Thymus (tissue), 11 donors: ENCODE measurements at regions not wholly inside any gene's neighbourhood (a gene's known extent, or its start where the extent isn't known, plus 50 kb on each side); places are given as distances from the start of the nearest gene placed in this dataset.

Experiments
- DNase-seq, 9 donors: peaks; one replicate each; pipeline ENCODE4 v3.0.0-alpha.2; 2013; ENCODE audit warnings: low spot score in 9 of 9, low read depth in 6 of 9, missing footprints in 1 of 9
- H3K27ac ChIP-seq, 2 donors: one replicate each; pipeline ENCODE4 v1.5.1; 2013; ENCODE audit warnings: control low read depth in 1 of 2, low read depth in 1 of 2, low read length in 1 of 2, mild to moderate bottlenecking in 1 of 2, moderate library complexity in 1 of 2
- H3K27me3 ChIP-seq, 2 donors: one replicate each; pipeline ENCODE4 v1.5.1; 2013; ENCODE audit warnings: low read length in 1 of 2; ENCODE audit not compliant: control insufficient read depth in 2 of 2, insufficient read depth in 1 of 2
- H3K36me3 ChIP-seq, 2 donors: one replicate each; pipeline ENCODE4 v1.5.1; 2013; ENCODE audit warnings: low read length in 1 of 2, mild to moderate bottlenecking in 1 of 2, moderate library complexity in 1 of 2; ENCODE audit not compliant: control insufficient read depth in 2 of 2, insufficient read depth in 2 of 2
- H3K4me1 ChIP-seq, 2 donors: one replicate each; pipeline ENCODE4 v1.5.1; 2013; ENCODE audit warnings: low read length in 2 of 2; ENCODE audit not compliant: control insufficient read depth in 2 of 2, insufficient read depth in 2 of 2
- H3K4me3 ChIP-seq, 2 donors: one replicate each; pipeline ENCODE4 v1.5.1; 2013; ENCODE audit warnings: low read length in 2 of 2, control low read depth in 1 of 2, mild to moderate bottlenecking in 1 of 2
- H3K9me3 ChIP-seq, 2 donors: one replicate each; pipeline ENCODE4 v1.5.1; 2013; ENCODE audit warnings: low read length in 1 of 2, mild to moderate bottlenecking in 1 of 2; ENCODE audit not compliant: control insufficient read depth in 2 of 2, insufficient read depth in 1 of 2
- WGBS: extraction: QIAGEN DNeasy Blood & Tissue Kit; methylation state at CpG from one replicate; pipeline ENCODE4 v1.1.7; 2013; 5-methylcytosine and 5-hydroxymethylcytosine counted together
- donor health status: healthy.

- Histone ChIP-seq H3K36me3 (no peaks in the 10 kb centered on the region), H3K9me3 (no peaks in the 10 kb centered on the region), H3K27me3 (peaks cover 61 to 73% of the 10 kb centered on the region in 2 donors), H3K27ac (no peak overlapping the region), H3K4me3 (peak overlapping the region; percentile 30 to 53), H3K4me1 (peaks cover 4 to 11% of the 10 kb centered on the region in 2 donors)
- WGBS: 8% methylated on average over 19 of the region's 19 CpGs
- peak in 2 of 9 donors; percentile 21 to 26 for DNase-seq
Measured at GRCh38 chr22:48491451-48491941, 1336.2 kb downstream of the BRD1 start.

GRCh38 chr22:48490500-48491411 is 1336.9 kb downstream of the BRD1 start:
- Histone ChIP-seq H3K4me3 (peak overlapping the region; percentile 30 to 53), H3K9me3 (no peaks in the 10 kb centered on the region), H3K27ac (no peak overlapping the region), H3K4me1 (peaks cover 4 to 11% of the 10 kb centered on the region in 2 donors), H3K27me3 (peaks cover 68 to 79% of the 10 kb centered on the region in 2 donors), H3K36me3 (no peaks in the 10 kb centered on the region)
- 6% methylated on average over 51 of the region's 51 CpGs for WGBS
- DNase-seq: no peak

- Histone ChIP-seq H3K9me3 (no peaks in the 10 kb centered on the region), H3K4me1 (peaks cover 4 to 11% of the 10 kb centered on the region in 2 donors), H3K27ac (no peak overlapping the region), H3K4me3 (peak overlapping the region; percentile 30 to 53), H3K27me3 (peaks cover 76 to 87% of the 10 kb centered on the region in 2 donors), H3K36me3 (no peaks in the 10 kb centered on the region)
- peak in 1 of 9 donors; percentile 13 for DNase-seq
- WGBS: 3% methylated on average over 113 of the region's 113 CpGs
Measured at GRCh38 chr22:48489551-48490499, 1337.8 kb downstream of the BRD1 start.

- H3K4me1 ChIP-seq: peaks cover 4 to 11% of the 10 kb centered on the region in 2 donors
- no peaks in the 10 kb centered on the region for H3K9me3 ChIP-seq
- peak overlapping the region in 1 of 2 donors; percentile 53 for H3K4me3 ChIP-seq
- H3K36me3 ChIP-seq: no peaks in the 10 kb centered on the region
- peaks cover 74 to 86% of the 10 kb centered on the region in 2 donors for H3K27me3 ChIP-seq
- no peak for DNase-seq
- no peak overlapping the region for H3K27ac ChIP-seq
- 11% methylated on average over 86 of the region's 90 CpGs for WGBS
Measured at GRCh38 chr22:48488611-48489511, 1338.8 kb downstream of the BRD1 start.

DNA sequence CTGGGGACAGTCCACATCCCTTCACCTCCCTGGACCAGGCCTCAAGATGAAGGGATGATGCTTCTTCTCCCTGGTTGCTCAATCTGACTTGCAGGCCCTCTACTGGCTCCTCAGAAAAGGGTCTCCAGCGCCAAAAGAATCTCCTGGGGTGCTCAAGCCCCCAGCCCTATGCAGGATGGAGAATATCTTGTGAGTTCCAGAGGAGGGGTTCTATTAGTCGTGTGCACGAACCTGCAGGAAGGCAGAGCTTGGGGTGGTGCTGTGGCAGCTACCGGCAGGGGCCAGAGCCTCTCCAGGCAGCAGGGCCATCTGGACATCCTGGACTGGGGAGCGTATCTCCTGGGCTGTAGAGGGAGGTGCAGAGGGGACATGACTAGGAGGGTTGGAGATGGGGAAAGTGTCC is 1339.5 kb downstream of the BRD1 start:
- no peak for DNase-seq

DNA sequence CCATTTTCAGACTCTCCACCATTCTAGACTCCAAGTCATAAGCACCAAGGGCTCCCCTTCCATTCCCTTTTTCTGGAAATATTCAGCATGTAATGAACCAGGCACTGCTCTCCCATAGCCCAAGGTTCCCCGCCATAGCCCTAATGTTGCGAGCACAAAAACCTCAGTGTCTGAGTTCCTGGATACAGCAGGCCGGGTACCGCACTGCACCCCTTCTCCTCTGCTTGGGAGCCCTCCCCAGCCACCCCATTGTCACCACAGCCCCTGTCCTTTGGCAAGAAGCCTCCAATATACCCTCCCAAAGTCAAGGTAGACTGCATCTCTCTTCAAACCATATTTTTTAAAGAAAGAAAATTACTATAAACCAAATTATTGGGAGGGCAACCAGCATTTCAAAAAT is 1341.1 kb downstream of the BRD1 start:
- H3K27ac ChIP-seq: no peak overlapping the region
- peaks cover 62 to 71% of the 10 kb centered on the region in 2 donors for H3K27me3 ChIP-seq
- 91% methylated on average over 4 of the region's 4 CpGs for WGBS
- H3K4me3 ChIP-seq: no peak overlapping the region
- H3K4me1 ChIP-seq: peaks cover 4 to 9% of the 10 kb centered on the region in 2 donors
- no peak for DNase-seq
- H3K36me3 ChIP-seq: no peaks in the 10 kb centered on the region
- no peaks in the 10 kb centered on the region for H3K9me3 ChIP-seq

More for the DNA sequence above, 1339.5 kb downstream of the BRD1 start:
- H3K27me3 ChIP-seq: peaks cover 71 to 85% of the 10 kb centered on the region in 2 donors
- no peak overlapping the region for H3K4me3 ChIP-seq
- 37% methylated on average over 5 of the region's 5 CpGs for WGBS
- H3K4me1 ChIP-seq: peaks cover 4 to 11% of the 10 kb centered on the region in 2 donors
- no peaks in the 10 kb centered on the region for H3K36me3 ChIP-seq
- no peak overlapping the region for H3K27ac ChIP-seq
- H3K9me3 ChIP-seq: no peaks in the 10 kb centered on the region

GRCh38 chr22:48486134-48486532 is 1341.5 kb downstream of the BRD1 start:
- 53% methylated on average over 11 of the region's 11 CpGs for WGBS
- Histone ChIP-seq H3K9me3 (no peaks in the 10 kb centered on the region), H3K4me3 (no peak overlapping the region), H3K27ac (no peak overlapping the region), H3K4me1 (peaks cover 2 to 5% of the 10 kb centered on the region in 2 donors), H3K36me3 (no peaks in the 10 kb centered on the region), H3K27me3 (peaks cover 59 to 67% of the 10 kb centered on the region in 2 donors)
- DNase-seq: no peak
